Activated gamma-delta T cell treated with Interleukin-2 at 50 U/mL for 16 hours (primary cell): ENCODE measurements at regions not wholly inside any gene's neighbourhood (a gene's known extent, or its start where the extent isn't known, plus 50 kb on each side); places are given as distances from the start of the nearest gene placed in this dataset.

Source experiments
- DNase-seq: peaks from one replicate; pipeline ENCODE4 v3.0.0-alpha.2; 2020

- DNase-seq: no peak
Observed at GRCh38 chr2:2703762-2704427, 372.8 kb upstream of the MYT1L start.

GRCh38 chr2:2703172-2703571 is 372.1 kb upstream of the MYT1L start:
- no peak for DNase-seq

- no peak for DNase-seq
Observed at GRCh38 chr2:2702385-2702784, 371.3 kb upstream of the MYT1L start.

GRCh38 chr2:2701813-2702212 is 370.7 kb upstream of the MYT1L start:
- DNase-seq: no peak

GRCh38 chr2:2701176-2701781 is 370.2 kb upstream of the MYT1L start:
- DNase-seq: no peak

- no peak for DNase-seq
Observed at GRCh38 chr2:2699121-2699505, 368.0 kb upstream of the MYT1L start.

- no peak for DNase-seq
Observed at GRCh38 chr2:2698182-2699120, 367.4 kb upstream of the MYT1L start.

GRCh38 chr2:2696733-2697455 is 365.8 kb upstream of the MYT1L start:
- DNase-seq: no peak

- DNase-seq: no peak
Observed at GRCh38 chr2:2696325-2696724, 365.2 kb upstream of the MYT1L start.

- no peak for DNase-seq
Observed at GRCh38 chr2:2694746-2695145, 363.7 kb upstream of the MYT1L start.

GRCh38 chr2:2692599-2693389 is 361.7 kb upstream of the MYT1L start:
- DNase-seq: no peak

GRCh38 chr2:2691419-2691818 is 360.3 kb upstream of the MYT1L start:
- no peak for DNase-seq

- DNase-seq: no peak
Observed at GRCh38 chr2:2690985-2691384, 359.9 kb upstream of the MYT1L start.

GRCh38 chr2:2689306-2689705 is 358.2 kb upstream of the MYT1L start:
- no peak for DNase-seq

- DNase-seq: no peak
Observed at GRCh38 chr2:2688254-2688653, 357.2 kb upstream of the MYT1L start.

- DNase-seq: no peak
Observed at GRCh38 chr2:2687745-2688144, 356.7 kb upstream of the MYT1L start.

GRCh38 chr2:2686222-2686621 is 355.1 kb upstream of the MYT1L start:
- DNase-seq: no peak

GRCh38 chr2:2683606-2684224 is 352.6 kb upstream of the MYT1L start:
- DNase-seq: no peak

- DNase-seq: no peak
Observed at GRCh38 chr2:2682700-2683342, 351.7 kb upstream of the MYT1L start.

- DNase-seq: no peak
Observed at GRCh38 chr2:2681711-2682251, 350.7 kb upstream of the MYT1L start.

- DNase-seq: no peak
Observed at GRCh38 chr2:2681085-2681484, 350.0 kb upstream of the MYT1L start.
